D721Med (cell line): ENCODE measurements at regions not wholly inside any gene's neighbourhood (a gene's known extent, or its start where the extent isn't known, plus 50 kb on each side); places are given as distances from the start of the nearest gene placed in this dataset.
"Not testable (repeated sequence)": the region's sequence is repeated elsewhere in the genome, so short reads cannot be mapped to it uniquely, and the experiment has no call there.

ENCODE experiments used
- DNase-seq: peaks from one replicate; pipeline ENCODE4 v3.0.0; 2011; ENCODE audit warnings: low spot score; ENCODE audit not compliant: insufficient read length
- FAIRE-seq: peaks from 2 replicates; lab custom pipeline; 2011; peaks lifted over from hg19 to GRCh38; lab: Jason Lieb, UNC
- TF ChIP-seq, protein P1 (sequence below): IDR thresholded peaks from 2 replicates; pipeline ENCODE4 v1.5.1; 2012; ENCODE audit warnings: mild to moderate bottlenecking, control low read depth; ENCODE audit not compliant: insufficient read depth; ENCODE audit errors: missing control alignments

DNA sequence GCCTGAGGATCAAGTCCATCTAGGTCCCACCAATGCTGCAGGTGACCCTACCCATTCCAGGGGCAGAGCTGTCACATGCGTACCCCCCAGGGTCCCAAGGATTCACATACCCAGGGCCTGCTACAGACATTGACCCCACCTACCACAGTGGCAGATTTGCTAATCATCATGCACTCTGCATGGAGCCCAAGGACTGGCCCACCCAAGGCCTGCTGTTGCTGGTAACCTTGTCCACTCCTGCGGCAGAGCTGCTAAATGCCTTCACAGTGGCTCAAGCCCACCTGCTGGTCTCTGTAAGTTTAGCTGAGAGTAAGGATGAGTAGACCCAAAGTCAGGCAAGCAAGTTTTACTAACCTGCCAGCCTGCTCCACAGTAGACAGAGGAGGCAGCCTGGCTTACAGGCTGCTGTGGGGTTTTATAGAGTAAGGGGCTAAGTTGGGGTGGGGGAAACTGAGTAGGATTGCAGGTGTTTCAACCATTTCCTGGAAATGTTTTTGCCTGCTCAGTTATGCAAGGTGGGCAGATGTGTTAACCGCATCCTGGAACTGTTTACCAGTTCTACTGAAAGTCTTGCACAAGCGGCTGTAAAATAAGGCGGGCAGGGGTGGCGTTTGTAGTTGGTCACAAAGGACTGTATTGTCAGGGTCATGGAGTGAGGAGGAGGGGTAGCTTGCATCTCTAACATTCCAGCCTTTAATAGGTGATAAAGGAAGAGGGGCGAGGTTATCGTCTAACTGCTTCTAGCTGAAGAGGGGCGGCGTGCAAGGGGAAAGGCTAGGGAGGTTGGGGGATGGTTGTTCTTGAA lies 2163.5 kb upstream of the WWC1 start:
- FAIRE-seq, result no peak
- TF ChIP-seq, protein P1, sequence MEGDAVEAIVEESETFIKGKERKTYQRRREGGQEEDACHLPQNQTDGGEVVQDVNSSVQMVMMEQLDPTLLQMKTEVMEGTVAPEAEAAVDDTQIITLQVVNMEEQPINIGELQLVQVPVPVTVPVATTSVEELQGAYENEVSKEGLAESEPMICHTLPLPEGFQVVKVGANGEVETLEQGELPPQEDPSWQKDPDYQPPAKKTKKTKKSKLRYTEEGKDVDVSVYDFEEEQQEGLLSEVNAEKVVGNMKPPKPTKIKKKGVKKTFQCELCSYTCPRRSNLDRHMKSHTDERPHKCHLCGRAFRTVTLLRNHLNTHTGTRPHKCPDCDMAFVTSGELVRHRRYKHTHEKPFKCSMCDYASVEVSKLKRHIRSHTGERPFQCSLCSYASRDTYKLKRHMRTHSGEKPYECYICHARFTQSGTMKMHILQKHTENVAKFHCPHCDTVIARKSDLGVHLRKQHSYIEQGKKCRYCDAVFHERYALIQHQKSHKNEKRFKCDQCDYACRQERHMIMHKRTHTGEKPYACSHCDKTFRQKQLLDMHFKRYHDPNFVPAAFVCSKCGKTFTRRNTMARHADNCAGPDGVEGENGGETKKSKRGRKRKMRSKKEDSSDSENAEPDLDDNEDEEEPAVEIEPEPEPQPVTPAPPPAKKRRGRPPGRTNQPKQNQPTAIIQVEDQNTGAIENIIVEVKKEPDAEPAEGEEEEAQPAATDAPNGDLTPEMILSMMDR, result no peak
- no peak for DNase-seq

DNA sequence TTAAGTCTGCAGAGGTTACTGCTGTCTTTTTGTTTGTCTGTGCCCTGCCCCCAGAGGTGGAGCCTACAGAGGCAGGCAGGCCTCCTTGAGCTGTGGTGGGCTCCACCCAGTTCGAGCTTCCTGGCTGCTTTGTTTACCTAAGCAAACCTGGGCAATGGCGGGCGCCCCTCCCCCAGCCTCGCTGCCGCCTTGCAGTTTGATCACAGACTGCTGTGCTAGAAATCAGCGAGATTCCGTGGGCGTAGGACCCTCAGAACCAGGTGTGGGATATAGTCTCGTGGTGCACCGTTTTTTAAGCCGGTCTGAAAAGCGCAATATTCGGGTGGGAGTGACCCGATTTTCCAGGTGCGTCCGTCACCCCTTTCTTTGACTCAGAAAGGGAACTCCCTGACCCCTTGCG lies 2146.3 kb upstream of the WWC1 start:
- FAIRE-seq, result not testable (repeated sequence)

DNA sequence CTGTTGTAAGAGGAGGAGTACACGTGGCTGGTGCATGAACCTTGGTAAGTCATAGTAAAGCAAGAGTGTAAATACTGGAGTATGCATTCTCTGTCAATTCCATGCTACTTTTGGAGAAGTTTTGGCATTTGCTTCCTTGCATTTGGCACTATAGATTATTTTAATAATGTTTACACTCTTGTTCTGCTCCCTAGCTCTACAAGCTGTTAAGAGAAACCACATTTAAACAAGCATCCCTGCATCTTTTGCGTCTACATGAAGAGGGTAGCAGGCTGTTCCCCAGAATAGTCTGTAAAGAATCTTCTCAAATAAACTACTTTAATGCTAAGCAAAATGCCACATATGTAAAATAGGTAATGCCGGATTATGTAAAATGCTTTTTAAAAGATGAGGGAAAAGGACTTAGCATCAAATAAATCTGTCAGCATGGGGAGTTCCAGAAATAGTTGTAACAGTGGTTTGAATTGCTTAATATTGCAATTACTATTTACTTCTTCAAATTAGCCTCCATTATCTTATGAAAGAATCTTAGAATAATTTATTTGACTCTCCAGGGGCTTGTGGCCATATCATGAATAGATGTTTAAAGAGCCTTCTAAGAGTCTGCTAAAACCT lies 2127.3 kb upstream of the WWC1 start:
- no peak for FAIRE-seq
- TF ChIP-seq, protein P1, result no peak
- no peak for DNase-seq

More for the DNA sequence above, 2146.3 kb upstream of the WWC1 start:
- DNase-seq, result not testable (repeated sequence)

DNA sequence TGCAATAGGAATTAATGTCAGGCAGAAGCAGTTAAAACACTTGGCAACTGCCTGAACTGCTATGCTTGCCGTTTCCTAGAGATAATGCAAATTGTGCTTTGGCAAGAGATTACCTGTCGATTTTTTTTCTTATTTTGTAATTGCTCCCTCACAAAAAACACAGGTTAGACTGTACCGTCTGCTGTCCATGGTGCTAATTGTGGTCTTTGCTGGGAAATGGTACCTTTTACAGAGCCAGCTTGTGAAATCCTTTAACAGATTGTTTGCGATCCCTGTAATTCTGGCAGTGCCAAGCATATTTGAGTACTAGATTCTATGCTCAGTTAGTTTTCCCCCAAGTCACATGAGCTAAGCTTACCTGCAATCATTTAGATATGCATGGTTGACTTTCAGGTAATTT lies 2125.8 kb upstream of the WWC1 start:
- TF ChIP-seq, protein P1, result no peak
- no peak for FAIRE-seq
- DNase-seq, result no peak

DNA sequence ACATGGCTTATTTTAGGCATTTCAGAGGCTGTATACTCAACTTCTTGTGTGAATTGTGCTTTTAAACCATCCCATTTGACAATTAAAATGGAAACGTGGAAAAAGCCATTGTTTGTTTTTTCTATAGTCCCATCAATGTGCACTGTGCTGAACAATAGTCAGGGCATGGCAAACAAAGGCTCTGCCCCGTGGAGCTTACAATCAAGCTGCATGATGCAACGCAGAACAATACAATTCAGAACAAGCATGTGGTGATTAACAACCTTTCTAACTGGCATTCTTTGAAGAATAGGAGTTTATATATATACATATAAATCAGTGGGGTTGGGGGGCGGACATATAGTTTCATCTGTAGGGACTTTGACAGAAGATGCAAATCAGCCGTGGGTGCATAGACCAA lies 2125.4 kb upstream of the WWC1 start:
- no peak for FAIRE-seq
- TF ChIP-seq, protein P1, result no peak
- no peak for DNase-seq

DNA sequence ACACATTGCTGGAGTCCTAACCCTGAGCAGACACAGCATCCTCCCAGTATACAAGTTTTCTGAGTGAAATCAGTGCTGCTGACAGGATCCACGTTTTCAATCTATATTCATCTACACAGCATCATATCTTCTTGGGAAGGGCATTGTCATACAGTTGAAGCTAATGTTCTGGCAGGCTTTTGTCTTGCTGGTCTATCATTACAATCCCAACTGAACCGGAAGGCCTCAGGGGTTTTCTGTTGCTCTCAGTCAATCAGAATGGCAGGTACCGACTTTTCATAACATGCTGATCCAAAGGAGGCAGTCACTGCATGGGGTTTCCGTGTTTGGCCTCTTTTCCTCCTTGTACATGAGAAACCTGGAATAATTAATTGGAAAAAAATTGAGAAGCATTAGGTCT lies 2118.8 kb upstream of the WWC1 start:
- TF ChIP-seq, protein P1, result no peak
- no peak for FAIRE-seq
- no peak for DNase-seq

DNA sequence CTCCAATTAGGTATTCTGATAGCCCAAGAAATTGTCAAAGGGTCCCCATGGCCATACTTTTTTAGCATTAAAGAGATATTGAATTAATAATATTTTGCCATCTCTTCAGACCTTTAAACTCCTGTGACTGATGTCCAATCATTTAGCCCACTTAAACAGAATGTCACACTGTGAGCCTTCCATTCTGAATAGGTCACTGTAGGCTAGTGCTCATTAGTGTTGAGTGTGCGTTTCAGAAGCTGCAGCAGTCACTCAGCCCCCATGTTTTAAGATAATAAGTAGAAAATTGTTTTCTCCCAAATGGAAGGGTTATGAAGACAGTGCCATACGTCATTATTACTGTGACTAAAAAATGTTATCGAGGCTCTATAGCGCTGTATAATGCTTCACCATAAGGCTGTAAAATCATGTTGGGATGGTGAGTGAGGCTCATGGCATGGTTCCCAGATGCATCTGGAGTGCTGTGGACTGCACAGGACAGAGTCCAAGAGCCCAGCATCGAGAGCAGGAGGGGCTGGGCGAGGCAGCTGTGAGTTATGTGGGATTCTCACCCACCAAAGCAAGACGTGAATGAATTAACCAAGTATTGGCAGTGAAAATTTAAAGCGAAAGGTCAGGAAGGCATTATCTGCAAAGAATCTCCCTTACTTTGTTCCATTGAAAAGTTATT lies 2112.9 kb upstream of the WWC1 start:
- no peak for FAIRE-seq
- DNase-seq, result no peak
- TF ChIP-seq, protein P1, result no peak
